HG03103 (cell line): ENCODE measurements at regions not wholly inside any gene's neighbourhood (a gene's known extent, or its start where the extent isn't known, plus 50 kb on each side); places are given as distances from the start of the nearest gene placed in this dataset.

Experiments
- ATAC-seq: cut with Tn5 transposase; IDR thresholded peaks from one replicate; pipeline ENCODE4 v1.9.1; 2021; ENCODE audit warnings: low read depth; ENCODE audit not compliant: unreplicated experiment

GRCh38 chr2:145286716-145287275 lies 766.9 kb upstream of the ZEB2 start:
- ATAC-seq, result no peak

GRCh38 chr2:145284551-145284950 lies 764.6 kb upstream of the ZEB2 start:
- no peak for ATAC-seq

- no peak for ATAC-seq
Measured at GRCh38 chr2:145283131-145283530, 763.2 kb upstream of the ZEB2 start.

- ATAC-seq, result no peak
Measured at GRCh38 chr2:145277922-145278321, 758.0 kb upstream of the ZEB2 start.

GRCh38 chr2:145273840-145274239 lies 753.9 kb upstream of the ZEB2 start:
- ATAC-seq, result no peak

GRCh38 chr2:145268931-145269330 lies 749.0 kb upstream of the ZEB2 start:
- ATAC-seq, result no peak

GRCh38 chr2:145267451-145267850 lies 747.5 kb upstream of the ZEB2 start:
- no peak for ATAC-seq

- ATAC-seq, result no peak
Measured at GRCh38 chr2:145265244-145265643, 745.3 kb upstream of the ZEB2 start.

GRCh38 chr2:145260674-145261073 lies 740.8 kb upstream of the ZEB2 start:
- ATAC-seq, result no peak

GRCh38 chr2:145260081-145260480 lies 740.2 kb upstream of the ZEB2 start:
- no peak for ATAC-seq

- ATAC-seq, result no peak
Measured at GRCh38 chr2:145258903-145259579, 739.1 kb upstream of the ZEB2 start.

GRCh38 chr2:145257931-145258330 lies 738.0 kb upstream of the ZEB2 start:
- no peak for ATAC-seq

- no peak for ATAC-seq
Measured at GRCh38 chr2:145256551-145256950, 736.6 kb upstream of the ZEB2 start.

- ATAC-seq, result no peak
Measured at GRCh38 chr2:145254291-145254690, 734.4 kb upstream of the ZEB2 start.

GRCh38 chr2:145253492-145253891 lies 733.6 kb upstream of the ZEB2 start:
- ATAC-seq, result no peak

GRCh38 chr2:145245268-145245870 lies 725.5 kb upstream of the ZEB2 start:
- no peak for ATAC-seq

- no peak for ATAC-seq
Measured at GRCh38 chr2:145235312-145235711, 715.4 kb upstream of the ZEB2 start.

GRCh38 chr2:145230546-145230945 lies 710.6 kb upstream of the ZEB2 start:
- ATAC-seq, result no peak

GRCh38 chr2:145228506-145228905 lies 708.6 kb upstream of the ZEB2 start:
- no peak for ATAC-seq

GRCh38 chr2:145226901-145227300 lies 707.0 kb upstream of the ZEB2 start:
- ATAC-seq, result no peak

GRCh38 chr2:145221516-145221915 lies 701.6 kb upstream of the ZEB2 start:
- no peak for ATAC-seq

GRCh38 chr2:145221032-145221431 lies 701.1 kb upstream of the ZEB2 start:
- no peak for ATAC-seq
